ENCODE measurements at regions not wholly inside any gene's neighbourhood (a gene's known extent, or its start where the extent isn't known, plus 50 kb on each side); places are given as distances from the start of the nearest gene placed in this dataset.

DNA sequence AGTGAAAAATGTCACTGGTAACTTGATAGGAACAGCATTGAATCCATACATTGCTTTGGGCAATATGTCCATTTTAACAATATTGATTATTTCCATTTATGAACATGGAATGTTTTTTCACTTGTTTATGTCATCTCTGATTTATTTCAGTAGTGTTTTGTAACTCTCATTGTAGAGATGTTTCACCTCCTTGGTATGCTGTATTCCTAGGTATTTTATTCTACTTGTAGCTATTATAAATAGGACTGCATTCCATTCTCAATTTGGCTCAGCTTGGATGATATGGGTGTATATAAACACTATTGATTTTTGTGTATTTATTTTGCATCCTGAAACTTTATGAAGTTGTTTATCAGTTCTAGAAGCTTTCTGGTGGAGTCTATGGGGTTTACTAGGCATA is 730.3 kb downstream of the DOK5 start (continued):
- no peak for TF ChIP-seq MYC (IDR thresholded peaks at IDR 0.05; ENCODE audit: insufficient read depth, insufficient read length, insufficient replicate concordance, low read length, severe bottlenecking)
- TF ChIP-seq ZNF384 (IDR thresholded peaks at IDR 0.05; ENCODE audit: borderline replicate concordance, low read depth, low read length) = no peak
- TF ChIP-seq RCOR1 (conservative IDR thresholded peaks at IDR 0.05; ENCODE audit: low read depth, low read length) = no peak
- no peak for TF ChIP-seq POU2F2 (IDR thresholded peaks at IDR 0.05; ENCODE audit: borderline replicate concordance, low read depth, low read length)
- TF ChIP-seq IRF4 (IDR thresholded peaks at IDR 0.05; ENCODE audit: low read depth, low read length) = no peak

GRCh38 chr20:55200317-55200716 is 724.9 kb downstream of the DOK5 start:
- ChIA-PET RAD21 (ENCODE audit: unreplicated experiment) (no interaction called here), SMC1A (ENCODE audit: uncharacterized antibody, unreplicated experiment) (interaction anchor here (0.6 kb wide), 2 partner anchors 8 to 20 kb away, joined by 3 to 4 read pairs; no protein-coding TSS in a partner anchor)
- FAIRE-seq = no peak
- TF ChIP-seq, protein P1, sequence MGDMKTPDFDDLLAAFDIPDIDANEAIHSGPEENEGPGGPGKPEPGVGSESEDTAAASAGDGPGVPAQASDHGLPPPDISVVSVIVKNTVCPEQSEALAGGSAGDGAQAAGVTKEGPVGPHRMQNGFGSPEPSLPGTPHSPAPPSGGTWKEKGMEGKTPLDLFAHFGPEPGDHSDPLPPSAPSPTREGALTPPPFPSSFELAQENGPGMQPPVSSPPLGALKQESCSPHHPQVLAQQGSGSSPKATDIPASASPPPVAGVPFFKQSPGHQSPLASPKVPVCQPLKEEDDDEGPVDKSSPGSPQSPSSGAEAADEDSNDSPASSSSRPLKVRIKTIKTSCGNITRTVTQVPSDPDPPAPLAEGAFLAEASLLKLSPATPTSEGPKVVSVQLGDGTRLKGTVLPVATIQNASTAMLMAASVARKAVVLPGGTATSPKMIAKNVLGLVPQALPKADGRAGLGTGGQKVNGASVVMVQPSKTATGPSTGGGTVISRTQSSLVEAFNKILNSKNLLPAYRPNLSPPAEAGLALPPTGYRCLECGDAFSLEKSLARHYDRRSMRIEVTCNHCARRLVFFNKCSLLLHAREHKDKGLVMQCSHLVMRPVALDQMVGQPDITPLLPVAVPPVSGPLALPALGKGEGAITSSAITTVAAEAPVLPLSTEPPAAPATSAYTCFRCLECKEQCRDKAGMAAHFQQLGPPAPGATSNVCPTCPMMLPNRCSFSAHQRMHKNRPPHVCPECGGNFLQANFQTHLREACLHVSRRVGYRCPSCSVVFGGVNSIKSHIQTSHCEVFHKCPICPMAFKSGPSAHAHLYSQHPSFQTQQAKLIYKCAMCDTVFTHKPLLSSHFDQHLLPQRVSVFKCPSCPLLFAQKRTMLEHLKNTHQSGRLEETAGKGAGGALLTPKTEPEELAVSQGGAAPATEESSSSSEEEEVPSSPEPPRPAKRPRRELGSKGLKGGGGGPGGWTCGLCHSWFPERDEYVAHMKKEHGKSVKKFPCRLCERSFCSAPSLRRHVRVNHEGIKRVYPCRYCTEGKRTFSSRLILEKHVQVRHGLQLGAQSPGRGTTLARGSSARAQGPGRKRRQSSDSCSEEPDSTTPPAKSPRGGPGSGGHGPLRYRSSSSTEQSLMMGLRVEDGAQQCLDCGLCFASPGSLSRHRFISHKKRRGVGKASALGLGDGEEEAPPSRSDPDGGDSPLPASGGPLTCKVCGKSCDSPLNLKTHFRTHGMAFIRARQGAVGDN (IDR thresholded peaks at IDR 0.05) = 0 out of 2 replicates have a peak, but pooled peaks have one; percentile 38
- TF ChIP-seq E4F1 (IDR thresholded peaks at IDR 0.05; ENCODE audit: borderline replicate concordance, partially characterized antibody) (no peak), PAX5 (IDR thresholded peaks at IDR 0.05; ENCODE audit: borderline replicate concordance, low read depth, low read length) (no peak), SREBF2 (IDR thresholded peaks at IDR 0.05; ENCODE audit: low read length) (no peak), ZNF384 (IDR thresholded peaks at IDR 0.05; ENCODE audit: borderline replicate concordance, low read depth, low read length) (no peak), REST (IDR thresholded peaks at IDR 0.05; ENCODE audit: low read depth, low read length) (no peak), CBFB (IDR thresholded peaks at IDR 0.05; ENCODE audit: low read depth) (no peak)
- TF ChIP-seq, protein P2, sequence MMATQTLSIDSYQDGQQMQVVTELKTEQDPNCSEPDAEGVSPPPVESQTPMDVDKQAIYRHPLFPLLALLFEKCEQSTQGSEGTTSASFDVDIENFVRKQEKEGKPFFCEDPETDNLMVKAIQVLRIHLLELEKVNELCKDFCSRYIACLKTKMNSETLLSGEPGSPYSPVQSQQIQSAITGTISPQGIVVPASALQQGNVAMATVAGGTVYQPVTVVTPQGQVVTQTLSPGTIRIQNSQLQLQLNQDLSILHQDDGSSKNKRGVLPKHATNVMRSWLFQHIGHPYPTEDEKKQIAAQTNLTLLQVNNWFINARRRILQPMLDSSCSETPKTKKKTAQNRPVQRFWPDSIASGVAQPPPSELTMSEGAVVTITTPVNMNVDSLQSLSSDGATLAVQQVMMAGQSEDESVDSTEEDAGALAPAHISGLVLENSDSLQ (IDR thresholded peaks at IDR 0.05) = 0 out of 2 replicates have a peak, but pooled peaks have one; percentile 11

More at GRCh38 chr20:55200317-55200716, 724.9 kb downstream of the DOK5 start:
- Histone ChIP-seq H3K9ac (ENCODE audit: control insufficient read depth, insufficient read depth, low read length) (no peak overlapping the region), H3K79me2 (ENCODE audit: control insufficient read depth, insufficient read depth, low read length) (no peaks in the 10 kb centered on the region), H2AFZ (ENCODE audit: control insufficient read depth, low read depth, low read length) (no peak overlapping the region), H3K9me3 (replicated peaks; ENCODE audit: control insufficient read depth, insufficient read depth, low read length) (no peaks in the 10 kb centered on the region; the same call in 2 of the 3 replicates), H3K27ac (ENCODE audit: control insufficient read depth, insufficient read depth) (no peak overlapping the region), H3K27me3 (replicated peaks in 1 of 2; ENCODE audit: control insufficient read depth in 2 of 2, insufficient read depth in 2 of 2, low read length in 1 of 2) (no peaks in the 10 kb centered on the region), H3K36me3 (ENCODE audit: control insufficient read depth in 2 of 2, insufficient read depth in 2 of 2, low read length in 1 of 2) (no peaks in the 10 kb centered on the region), H3K4me2 (ENCODE audit: control insufficient read depth, insufficient read depth) (no peak overlapping the region), H3K4me1 (ENCODE audit: control insufficient read depth, insufficient read depth, low read length) (no peaks in the 10 kb centered on the region), H4K20me1 (ENCODE audit: control insufficient read depth, insufficient read depth) (no peaks in the 10 kb centered on the region), H3K4me3 (no peak overlapping the region)
- POLR2A ChIA-PET = no interaction called here
- BruUV-seq (replicated peaks) = no TSS peak
- CTCF ChIA-PET = no interaction called here
- intact Hi-C loops (cut with micrococcal nuclease; ENCODE audit: unreplicated experiment) = no loop called here
- in situ Hi-C loops (cut with MboI) = no loop called here
- no peak for DNase-seq (ENCODE audit: low read depth, low spot score)
- WGBS (ENCODE audit: insufficient coverage, insufficient replicate concordance, low lambda C conversion rate, missing lambda C conversion rate) = 0% methylated on average over 1 of the region's 1 CpG
- ATAC-seq = peak; percentile 60

All from GM12878 (cell line).